ENCODE measurements at regions not wholly inside any gene's neighbourhood (a gene's known extent, or its start where the extent isn't known, plus 50 kb on each side); places are given as distances from the start of the nearest gene placed in this dataset.

DNA sequence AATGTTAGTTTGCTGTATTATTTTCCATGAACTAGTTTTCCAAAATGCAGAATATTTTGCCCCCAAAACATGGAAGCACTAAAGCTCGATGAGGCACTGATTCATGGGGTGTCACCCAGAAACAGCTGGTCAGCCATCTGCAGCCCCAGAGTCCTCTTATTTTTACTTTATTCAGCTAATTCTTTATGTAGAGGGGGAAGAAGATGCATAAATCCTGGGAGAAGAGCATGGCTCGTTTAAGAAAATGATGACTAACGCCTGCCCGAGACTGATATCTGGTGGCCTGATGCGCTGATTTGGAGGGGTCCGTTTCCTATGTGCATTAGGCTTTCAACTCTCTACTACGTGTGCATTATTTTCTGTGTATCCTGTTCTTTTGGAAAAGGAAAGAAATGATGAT, 390.3 kb upstream of the MEF2C start:
- no peak overlapping the region for H3K4me3 ChIP-seq (ENCODE audit: low read length)
- TF ChIP-seq EZH2 (IDR thresholded peaks at IDR 0.05; ENCODE audit: borderline replicate concordance, insufficient read depth, low read length, poor library complexity, severe bottlenecking), result no peak
- TF ChIP-seq, protein P1, sequence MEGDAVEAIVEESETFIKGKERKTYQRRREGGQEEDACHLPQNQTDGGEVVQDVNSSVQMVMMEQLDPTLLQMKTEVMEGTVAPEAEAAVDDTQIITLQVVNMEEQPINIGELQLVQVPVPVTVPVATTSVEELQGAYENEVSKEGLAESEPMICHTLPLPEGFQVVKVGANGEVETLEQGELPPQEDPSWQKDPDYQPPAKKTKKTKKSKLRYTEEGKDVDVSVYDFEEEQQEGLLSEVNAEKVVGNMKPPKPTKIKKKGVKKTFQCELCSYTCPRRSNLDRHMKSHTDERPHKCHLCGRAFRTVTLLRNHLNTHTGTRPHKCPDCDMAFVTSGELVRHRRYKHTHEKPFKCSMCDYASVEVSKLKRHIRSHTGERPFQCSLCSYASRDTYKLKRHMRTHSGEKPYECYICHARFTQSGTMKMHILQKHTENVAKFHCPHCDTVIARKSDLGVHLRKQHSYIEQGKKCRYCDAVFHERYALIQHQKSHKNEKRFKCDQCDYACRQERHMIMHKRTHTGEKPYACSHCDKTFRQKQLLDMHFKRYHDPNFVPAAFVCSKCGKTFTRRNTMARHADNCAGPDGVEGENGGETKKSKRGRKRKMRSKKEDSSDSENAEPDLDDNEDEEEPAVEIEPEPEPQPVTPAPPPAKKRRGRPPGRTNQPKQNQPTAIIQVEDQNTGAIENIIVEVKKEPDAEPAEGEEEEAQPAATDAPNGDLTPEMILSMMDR (IDR thresholded peaks at IDR 0.05; ENCODE audit: poor library complexity, severe bottlenecking), result no peak
- no peak for TF ChIP-seq MXI1 (conservative IDR thresholded peaks at IDR 0.05; ENCODE audit: poor library complexity, severe bottlenecking)
- TF ChIP-seq POLR2AphosphoS5 (IDR thresholded peaks at IDR 0.05), result no peak
- TF ChIP-seq TAF1 (IDR thresholded peaks at IDR 0.05; ENCODE audit: low read depth), result no peak
- no peak for TF ChIP-seq SMC3 (conservative IDR thresholded peaks at IDR 0.05; ENCODE audit: poor library complexity)
- TF ChIP-seq RAD21 (conservative IDR thresholded peaks at IDR 0.05), result no peak
- TF ChIP-seq, protein P2, sequence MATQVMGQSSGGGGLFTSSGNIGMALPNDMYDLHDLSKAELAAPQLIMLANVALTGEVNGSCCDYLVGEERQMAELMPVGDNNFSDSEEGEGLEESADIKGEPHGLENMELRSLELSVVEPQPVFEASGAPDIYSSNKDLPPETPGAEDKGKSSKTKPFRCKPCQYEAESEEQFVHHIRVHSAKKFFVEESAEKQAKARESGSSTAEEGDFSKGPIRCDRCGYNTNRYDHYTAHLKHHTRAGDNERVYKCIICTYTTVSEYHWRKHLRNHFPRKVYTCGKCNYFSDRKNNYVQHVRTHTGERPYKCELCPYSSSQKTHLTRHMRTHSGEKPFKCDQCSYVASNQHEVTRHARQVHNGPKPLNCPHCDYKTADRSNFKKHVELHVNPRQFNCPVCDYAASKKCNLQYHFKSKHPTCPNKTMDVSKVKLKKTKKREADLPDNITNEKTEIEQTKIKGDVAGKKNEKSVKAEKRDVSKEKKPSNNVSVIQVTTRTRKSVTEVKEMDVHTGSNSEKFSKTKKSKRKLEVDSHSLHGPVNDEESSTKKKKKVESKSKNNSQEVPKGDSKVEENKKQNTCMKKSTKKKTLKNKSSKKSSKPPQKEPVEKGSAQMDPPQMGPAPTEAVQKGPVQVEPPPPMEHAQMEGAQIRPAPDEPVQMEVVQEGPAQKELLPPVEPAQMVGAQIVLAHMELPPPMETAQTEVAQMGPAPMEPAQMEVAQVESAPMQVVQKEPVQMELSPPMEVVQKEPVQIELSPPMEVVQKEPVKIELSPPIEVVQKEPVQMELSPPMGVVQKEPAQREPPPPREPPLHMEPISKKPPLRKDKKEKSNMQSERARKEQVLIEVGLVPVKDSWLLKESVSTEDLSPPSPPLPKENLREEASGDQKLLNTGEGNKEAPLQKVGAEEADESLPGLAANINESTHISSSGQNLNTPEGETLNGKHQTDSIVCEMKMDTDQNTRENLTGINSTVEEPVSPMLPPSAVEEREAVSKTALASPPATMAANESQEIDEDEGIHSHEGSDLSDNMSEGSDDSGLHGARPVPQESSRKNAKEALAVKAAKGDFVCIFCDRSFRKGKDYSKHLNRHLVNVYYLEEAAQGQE (IDR thresholded peaks at IDR 0.05; ENCODE audit: borderline replicate concordance), result no peak
- TF ChIP-seq EP300 (conservative IDR thresholded peaks at IDR 0.05; ENCODE audit: poor library complexity, severe bottlenecking), result no peak
- no peak overlapping the region for H3K4me2 ChIP-seq (ENCODE audit: low read length)
- no peaks in the 10 kb centered on the region for H3F3A ChIP-seq (ENCODE audit: insufficient read depth, low read length, poor library complexity, severe bottlenecking)
- no peak overlapping the region for H3K9ac ChIP-seq (ENCODE audit: low read length)
- H3K27me3 ChIP-seq (ENCODE audit: insufficient read depth, low read depth, low read length), result no peaks in the 10 kb centered on the region
- H4K20me1 ChIP-seq (ENCODE audit: insufficient read depth), result no peaks in the 10 kb centered on the region
- no peaks in the 10 kb centered on the region for H3K79me2 ChIP-seq (replicated peaks; ENCODE audit: insufficient read depth, low read length)
- no peaks in the 10 kb centered on the region for H3K36me3 ChIP-seq (ENCODE audit: insufficient read depth, low read length)
- no peaks in the 10 kb centered on the region for H3K9me3 ChIP-seq (ENCODE audit: low read length)
- H3K9me2 ChIP-seq (ENCODE audit: insufficient read depth, low read length), result no peaks in the 10 kb centered on the region
- H3K27ac ChIP-seq (ENCODE audit: low read length), result no peak overlapping the region
- H2AFZ ChIP-seq (ENCODE audit: low read depth, low read length), result no peak overlapping the region

DNA sequence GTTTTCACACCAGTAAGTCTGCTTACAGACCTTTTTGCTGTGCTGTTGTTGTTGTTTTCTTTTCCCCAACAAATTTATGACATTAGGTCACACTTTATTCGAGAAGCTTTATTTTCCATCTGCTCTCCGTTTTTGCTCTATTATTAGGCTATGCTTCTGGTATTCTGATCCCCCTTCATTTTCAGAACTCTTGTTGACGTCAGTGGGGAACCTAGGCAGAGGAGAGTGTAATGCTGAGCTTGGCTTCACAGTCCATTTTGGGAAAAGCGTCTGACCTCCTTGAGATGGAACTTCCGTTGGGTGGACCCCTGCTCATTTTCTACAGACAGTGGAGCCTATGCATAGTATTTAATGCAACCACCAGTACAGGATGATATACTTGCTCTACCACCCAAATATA, 387.9 kb upstream of the MEF2C start:
- Histone ChIP-seq H3K9ac (ENCODE audit: low read length) (no peak overlapping the region), H3K4me3 (ENCODE audit: low read length) (no peak overlapping the region), H3K4me2 (ENCODE audit: low read length) (no peak overlapping the region), H3K36me3 (ENCODE audit: insufficient read depth, low read length) (no peaks in the 10 kb centered on the region), H4K20me1 (ENCODE audit: insufficient read depth) (no peaks in the 10 kb centered on the region), H3K27ac (ENCODE audit: low read length) (no peak overlapping the region), H2AFZ (ENCODE audit: low read depth, low read length) (no peak overlapping the region), H3K27me3 (ENCODE audit: insufficient read depth, low read depth, low read length) (no peaks in the 10 kb centered on the region), H3K79me2 (replicated peaks; ENCODE audit: insufficient read depth, low read length) (no peaks in the 10 kb centered on the region), H3K9me2 (ENCODE audit: insufficient read depth, low read length) (no peaks in the 10 kb centered on the region), H3F3A (ENCODE audit: insufficient read depth, low read length, poor library complexity, severe bottlenecking) (no peaks in the 10 kb centered on the region), H3K9me3 (ENCODE audit: low read length) (no peaks in the 10 kb centered on the region)
- TF ChIP-seq, protein P1 (IDR thresholded peaks at IDR 0.05; ENCODE audit: poor library complexity, severe bottlenecking), result no peak
- no peak for TF ChIP-seq EZH2 (IDR thresholded peaks at IDR 0.05; ENCODE audit: borderline replicate concordance, insufficient read depth, low read length, poor library complexity, severe bottlenecking)
- TF ChIP-seq TAF1 (IDR thresholded peaks at IDR 0.05; ENCODE audit: low read depth), result no peak
- TF ChIP-seq RAD21 (conservative IDR thresholded peaks at IDR 0.05), result no peak

Data from neural cell (in vitro differentiated cells).